Activated CD4-positive, CD25-positive, alpha-beta regulatory T cell (primary cell): ENCODE measurements at regions not wholly inside any gene's neighbourhood (a gene's known extent, or its start where the extent isn't known, plus 50 kb on each side); places are given as distances from the start of the nearest gene placed in this dataset.
A peak's percentile ranks its signal among the peaks of the same experiment; 100 is the strongest.

Source experiments
- DNase-seq, 4 experiments: peaks; one replicate each; lab custom pipeline; 2025; lab: John Stamatoyannopoulos, UW

DNA sequence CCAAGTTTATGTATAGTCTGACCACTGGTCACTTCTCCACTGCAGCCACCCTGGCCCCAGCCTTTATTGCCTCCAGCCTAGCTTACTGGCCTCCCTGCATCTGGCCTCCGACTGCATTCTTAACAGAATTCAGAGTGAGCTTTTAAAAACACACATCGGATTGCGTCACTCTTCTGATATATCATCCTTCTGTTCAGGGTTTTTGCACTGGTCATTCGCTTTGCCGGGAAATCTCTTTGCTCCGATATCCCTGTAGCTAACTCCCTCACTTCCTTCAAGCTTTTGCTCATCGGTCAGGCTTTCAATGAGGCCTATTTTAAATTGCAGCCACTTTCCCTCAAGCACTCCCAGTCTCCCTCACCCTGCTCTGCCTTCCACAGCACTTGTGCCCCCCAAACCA, 101.6 kb upstream of the DLX2 start:
- no peak for DNase-seq

DNA sequence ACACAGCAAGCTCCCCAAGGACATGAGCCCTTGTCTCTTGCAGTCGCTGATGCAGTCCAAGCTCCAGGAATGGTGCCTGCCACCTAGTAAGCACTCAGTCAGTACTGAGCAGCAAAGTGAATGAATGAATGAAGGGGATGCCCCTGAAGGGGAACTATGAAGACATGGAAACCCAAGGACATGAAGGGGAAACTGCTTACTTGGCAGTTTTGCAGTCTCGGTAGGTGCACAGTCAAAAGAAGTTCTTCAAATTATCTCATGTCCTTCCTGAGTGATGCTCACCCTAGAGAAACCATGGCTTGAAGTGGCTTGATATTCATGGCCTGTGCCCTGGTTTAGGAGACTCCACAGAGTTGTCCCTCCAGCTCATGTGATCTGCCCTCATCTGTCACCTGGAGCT, 102.1 kb upstream of the DLX2 start:
- no peak for DNase-seq

- no peak for DNase-seq
These were observed 102.6 kb upstream of the DLX2 start for GRCh38 chr2:172205292-172205691.

GRCh38 chr2:172207911-172208310, 105.2 kb upstream of the DLX2 start:
- DNase-seq, result no peak

- DNase-seq, result no peak
These were observed 106.2 kb upstream of the DLX2 start for GRCh38 chr2:172208791-172209325.

DNA sequence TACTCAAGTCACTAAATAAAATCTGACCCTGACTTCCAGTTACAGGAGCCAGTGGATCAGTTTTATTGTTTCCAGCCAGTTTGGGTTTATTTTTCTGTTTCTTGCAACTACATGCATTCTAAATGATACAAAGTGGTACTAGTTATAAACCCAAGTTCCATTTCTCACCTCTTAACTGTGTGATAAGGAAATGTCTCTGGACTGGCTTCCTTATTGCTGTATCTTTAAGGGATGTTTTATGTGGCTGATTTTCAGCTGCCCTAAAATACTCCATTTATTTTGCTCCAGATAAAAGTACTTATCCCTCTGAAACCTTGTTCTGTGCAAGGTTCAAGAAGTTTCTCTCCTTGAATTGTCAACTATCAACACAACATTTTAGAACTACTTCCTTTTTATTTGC, 107.9 kb upstream of the DLX2 start:
- no peak for DNase-seq

- DNase-seq, result no peak
These were observed 108.8 kb upstream of the DLX2 start for GRCh38 chr2:172211512-172211911.

GRCh38 chr2:172213116-172213860, 110.6 kb upstream of the DLX2 start:
- no peak for DNase-seq

DNA sequence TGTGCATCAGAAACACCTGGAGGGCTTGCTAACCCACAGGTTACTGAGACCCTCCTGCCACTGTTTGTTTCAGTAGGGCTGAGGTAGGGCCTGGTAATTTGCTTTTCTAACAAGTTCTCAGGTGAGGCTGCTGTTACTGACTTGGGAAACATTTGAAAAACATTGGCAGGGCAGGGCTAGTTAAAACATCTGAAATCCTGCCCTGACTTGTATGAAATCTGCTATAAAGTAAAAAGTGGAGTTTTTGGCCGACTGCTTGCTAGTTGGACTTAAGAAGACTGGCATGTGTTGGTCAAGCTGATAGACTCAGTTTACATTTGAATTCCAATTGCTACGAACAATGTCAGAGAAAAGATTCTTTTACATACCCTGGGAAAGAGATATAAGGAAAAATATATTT, 111.6 kb upstream of the DLX2 start:
- no peak for DNase-seq

- DNase-seq, result no peak
These were observed 112.7 kb upstream of the DLX2 start for GRCh38 chr2:172215172-172215935.

DNA sequence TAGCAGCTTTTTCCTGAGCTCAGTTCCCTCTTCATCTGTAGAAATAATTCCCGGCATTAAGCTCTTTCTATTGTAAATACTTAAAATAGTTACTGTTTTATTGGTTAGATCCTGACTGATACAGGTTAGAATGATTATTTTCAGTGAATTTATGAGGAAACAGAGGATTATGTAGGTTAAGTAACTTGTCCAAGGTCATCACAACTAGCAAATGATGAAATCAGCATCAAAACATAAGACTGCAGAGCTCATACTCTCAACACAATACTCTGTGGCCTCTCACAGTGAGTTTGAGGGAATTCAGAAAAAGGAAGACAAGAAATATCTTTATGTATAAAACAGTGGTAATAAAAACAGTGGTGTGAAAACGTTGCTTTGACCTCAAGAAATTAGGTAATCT, 113.2 kb upstream of the DLX2 start:
- DNase-seq, result no peak

DNA sequence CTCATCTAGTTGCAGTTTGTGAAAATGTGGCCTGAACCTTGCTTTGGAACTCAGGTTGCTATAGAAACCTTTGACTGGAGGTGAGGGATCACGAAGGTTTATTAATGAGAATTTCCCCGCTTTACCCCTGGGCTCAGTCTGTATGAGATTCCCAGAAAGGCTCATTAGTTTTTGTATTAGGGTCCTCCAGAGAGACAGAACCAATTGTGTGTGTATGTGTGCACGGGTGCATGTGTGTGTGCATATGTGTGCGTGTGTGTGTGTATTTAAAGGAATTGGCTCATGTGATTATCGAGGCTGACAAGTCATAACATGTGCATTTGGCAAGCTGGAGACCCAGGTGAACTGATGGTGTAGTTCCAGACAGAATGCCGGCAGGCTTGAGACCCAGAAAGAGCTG, 113.8 kb upstream of the DLX2 start:
- no peak for DNase-seq

- DNase-seq, result no peak
These were observed 116.5 kb upstream of the DLX2 start for GRCh38 chr2:172219201-172219600.

GRCh38 chr2:172220121-172220520, 117.4 kb upstream of the DLX2 start:
- DNase-seq, result no peak

DNA sequence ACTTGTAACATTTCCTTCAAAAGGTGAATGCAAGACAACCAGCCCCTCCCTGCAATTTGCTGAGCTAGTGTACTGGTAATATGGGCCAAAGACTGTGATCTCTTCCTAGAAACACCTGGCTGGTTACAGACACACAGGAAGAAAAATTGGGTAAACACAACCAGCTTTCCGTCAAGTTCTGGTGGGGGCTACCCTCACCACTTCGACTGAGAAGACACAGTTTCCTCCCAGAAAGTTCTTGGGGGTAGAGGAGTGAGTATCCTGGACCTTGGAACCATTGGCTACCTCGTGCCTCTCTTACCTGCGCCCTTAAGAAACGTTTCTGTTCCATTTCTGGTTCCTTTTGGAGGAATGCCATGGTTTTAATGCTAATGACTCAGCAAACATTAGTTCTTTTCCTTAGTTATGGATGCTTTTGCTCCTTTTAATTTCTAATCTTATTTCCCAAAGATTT, 120.9 kb upstream of the DLX2 start:
- DNase-seq, result no peak

- no peak for DNase-seq
These were observed 123.1 kb upstream of the DLX2 start for GRCh38 chr2:172225786-172226185.

GRCh38 chr2:172226244-172227061, 123.8 kb upstream of the DLX2 start:
- peak in 2 of 4 experiments; percentile 6 to 16 for DNase-seq

DNA sequence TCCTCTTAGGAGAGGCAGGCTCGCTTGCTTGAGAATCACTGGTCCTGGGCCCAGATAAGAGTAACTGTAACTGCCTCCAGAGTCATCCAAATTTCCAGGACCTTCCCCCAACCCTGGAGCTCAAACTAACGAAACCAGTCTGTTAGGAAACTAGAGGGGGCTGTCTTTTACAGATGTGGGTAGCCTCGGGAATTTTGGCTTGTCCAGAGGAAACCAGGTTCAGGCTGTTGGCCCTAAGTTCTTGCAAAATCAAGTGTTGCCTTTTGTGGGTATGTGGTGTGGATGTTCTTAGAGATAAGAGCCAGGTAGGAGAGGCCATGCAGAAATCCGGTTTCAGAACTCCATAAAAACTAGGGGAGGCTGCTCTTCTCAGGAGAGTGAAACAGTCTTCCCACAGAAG, 125.0 kb upstream of the DLX2 start:
- DNase-seq, result no peak

GRCh38 chr2:172228177-172228808, 125.6 kb upstream of the DLX2 start:
- DNase-seq, result no peak

DNA sequence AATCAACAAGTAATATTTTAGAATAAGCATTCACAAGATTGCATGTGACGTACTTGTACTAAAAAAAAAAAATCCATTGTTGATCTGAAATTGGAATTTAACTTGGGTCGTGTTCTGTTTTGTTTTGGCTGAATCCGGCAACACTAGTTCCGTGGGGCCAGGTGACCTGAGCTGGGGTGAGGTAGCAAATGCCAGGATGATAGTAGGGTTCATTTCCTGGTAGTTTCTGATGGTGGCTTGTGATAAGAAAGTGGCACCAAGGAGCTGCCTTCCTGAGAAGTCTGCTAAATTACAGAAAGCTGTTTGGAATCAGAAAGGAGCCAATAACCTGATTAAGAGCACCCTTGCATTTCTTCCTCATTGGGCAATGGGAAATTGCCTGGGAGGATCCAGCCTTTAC, 126.4 kb upstream of the DLX2 start:
- no peak for DNase-seq

DNA sequence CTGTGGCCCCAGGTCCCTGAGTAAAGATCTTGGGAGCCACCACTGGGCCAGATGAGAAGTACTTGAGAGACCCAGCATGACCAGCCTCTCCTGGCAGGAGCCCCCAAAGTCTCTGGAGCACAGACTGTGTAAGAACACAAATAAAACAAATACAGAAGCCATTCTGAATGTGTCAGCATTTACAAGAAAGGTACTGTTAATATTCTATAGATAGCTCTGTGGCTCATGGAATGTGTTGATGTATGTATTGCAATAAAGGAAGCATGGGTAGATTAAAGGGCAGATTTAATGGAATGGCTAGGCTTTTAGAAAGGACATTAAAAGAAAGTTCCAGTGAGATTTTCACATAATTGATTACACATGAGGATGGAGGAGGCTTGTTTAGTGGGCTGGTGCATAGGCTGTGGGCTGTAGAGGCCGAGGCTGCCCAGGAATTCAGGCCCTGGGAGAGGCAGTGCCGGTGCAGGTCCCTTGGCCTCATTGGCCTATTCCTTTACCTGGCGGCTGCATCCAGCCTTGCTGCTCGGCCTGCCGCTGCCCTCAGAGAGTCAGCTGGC, 127.7 kb upstream of the DLX2 start:
- DNase-seq, result no peak
